Neuronal stem cell (in vitro differentiated cells): ENCODE measurements at regions not wholly inside any gene's neighbourhood (a gene's known extent, or its start where the extent isn't known, plus 50 kb on each side); places are given as distances from the start of the nearest gene placed in this dataset.

Source experiments
- DNase-seq: peaks from one replicate; pipeline ENCODE4 v3.0.0-alpha.2; 2013; ENCODE audit warnings: low spot score
- H2AFZ ChIP-seq: one replicate; pipeline ENCODE4 v1.6.1; 2013; ENCODE audit warnings: mild to moderate bottlenecking, low read length, inconsistent platforms
- H2AK5ac ChIP-seq: 2 replicates; pipeline ENCODE4 v1.6.1; 2013; ENCODE audit warnings: low read depth, mild to moderate bottlenecking, inconsistent platforms, low read length, moderate library complexity, mixed read lengths
- H2BK120ac ChIP-seq: 2 replicates; pipeline ENCODE4 v1.6.1; 2013; ENCODE audit warnings: low read depth, mild to moderate bottlenecking, inconsistent platforms, low read length, moderate library complexity, mixed read lengths
- H2BK12ac ChIP-seq: one replicate; pipeline ENCODE4 v1.6.1; 2013; ENCODE audit warnings: low read length, inconsistent platforms
- H2BK15ac ChIP-seq: 2 replicates; pipeline ENCODE4 v1.6.1; 2013; ENCODE audit warnings: mild to moderate bottlenecking, low read length, inconsistent platforms, mixed read lengths
- H2BK5ac ChIP-seq: one replicate; pipeline ENCODE4 v1.6.1; 2013; ENCODE audit warnings: inconsistent platforms, mild to moderate bottlenecking, low read length, moderate library complexity
- H3K14ac ChIP-seq: one replicate; pipeline ENCODE4 v1.6.1; 2013; ENCODE audit warnings: low read length, inconsistent platforms
- H3K18ac ChIP-seq: 2 replicates; pipeline ENCODE4 v1.6.1; 2013; ENCODE audit warnings: low read length, inconsistent platforms
- H3K23ac ChIP-seq: 2 replicates; pipeline ENCODE4 v1.6.1; 2013; ENCODE audit warnings: low read depth, mild to moderate bottlenecking, mixed read lengths, low read length, inconsistent platforms; ENCODE audit not compliant: poor library complexity
- H3K27ac ChIP-seq: replicated peaks from 3 replicates; pipeline ENCODE4 v1.5.1; 2013; ENCODE audit warnings: low read length, inconsistent platforms
- H3K27me3 ChIP-seq, 3 experiments: 2 replicates each; pipeline ENCODE4 v1.6.1; 2013; ENCODE audit warnings: low read length in 3 of 3, mild to moderate bottlenecking in 2 of 3, inconsistent platforms in 1 of 3, low read depth in 1 of 3, mixed read lengths in 1 of 3, moderate library complexity in 1 of 3; ENCODE audit not compliant: control insufficient read depth in 3 of 3, insufficient read depth in 3 of 3
- H3K36me3 ChIP-seq, 2 donors: replicated peaks in 1 of 2; 2 replicates each; pipeline ENCODE4 v1.6.1; 2013; ENCODE audit warnings: low read length in 2 of 2; ENCODE audit not compliant: control insufficient read depth in 2 of 2, insufficient read depth in 2 of 2
- H3K4ac ChIP-seq: 2 replicates; pipeline ENCODE4 v1.6.1; 2013; ENCODE audit warnings: inconsistent platforms, mild to moderate bottlenecking, low read length, moderate library complexity
- H3K4me1 ChIP-seq, 2 donors: 1 replicate in 1 of 2; 2 replicates in 1 of 2; pipeline ENCODE4 v1.6.1; 2013; ENCODE audit warnings: low read length in 2 of 2, low read depth in 1 of 2; ENCODE audit not compliant: control insufficient read depth in 2 of 2, insufficient read depth in 1 of 2
- H3K4me2 ChIP-seq: one replicate; pipeline ENCODE4 v1.6.1; 2013; ENCODE audit warnings: mild to moderate bottlenecking, low read length, inconsistent platforms; ENCODE audit not compliant: insufficient read depth, poor library complexity, severe bottlenecking
- H3K4me3 ChIP-seq, 2 donors: 2 replicates each; pipeline ENCODE4 v1.5.1; 2013; ENCODE audit warnings: low read length in 2 of 2, mild to moderate bottlenecking in 2 of 2, inconsistent platforms in 1 of 2, moderate library complexity in 1 of 2
- H3K79me1 ChIP-seq: one replicate; pipeline ENCODE4 v1.6.1; 2013; ENCODE audit warnings: low read depth, mild to moderate bottlenecking, inconsistent platforms, low read length, moderate library complexity
- H3K9ac ChIP-seq: one replicate; pipeline ENCODE4 v1.6.1; 2013; ENCODE audit warnings: mild to moderate bottlenecking, low read depth, low read length, inconsistent platforms; ENCODE audit not compliant: poor library complexity
- H3K9me3 ChIP-seq, 2 donors: replicated peaks in 1 of 2; 2 replicates each; pipeline versions ENCODE3 to v1.6.1; 2013; ENCODE audit warnings: low read length in 2 of 2, mild to moderate bottlenecking in 2 of 2, inconsistent platforms in 1 of 2, low read depth in 1 of 2, mixed read lengths in 1 of 2, moderate library complexity in 1 of 2; ENCODE audit not compliant: control insufficient read depth in 2 of 2, insufficient read depth in 1 of 2
- H4K8ac ChIP-seq: one replicate; pipeline ENCODE4 v1.6.1; 2013; ENCODE audit warnings: low read depth, mild to moderate bottlenecking, inconsistent platforms, low read length, moderate library complexity
- H4K91ac ChIP-seq: one replicate; pipeline ENCODE4 v1.6.1; 2013; ENCODE audit warnings: low read length, low read depth, mild to moderate bottlenecking, inconsistent platforms; ENCODE audit not compliant: poor library complexity
- WGBS, 2 donors: extraction: QIAGEN DNeasy Blood & Tissue Kit; methylation state at CpG; one replicate each; pipeline ENCODE4 v1.1.7; 2013; ENCODE audit warnings: missing lambda C conversion rate in 2 of 2, mixed read lengths in 1 of 2; ENCODE audit not compliant: insufficient read length in 2 of 2, insufficient replicate concordance in 1 of 2; ENCODE audit errors: extremely low coverage in 2 of 2; 5-methylcytosine and 5-hydroxymethylcytosine counted together

DNA sequence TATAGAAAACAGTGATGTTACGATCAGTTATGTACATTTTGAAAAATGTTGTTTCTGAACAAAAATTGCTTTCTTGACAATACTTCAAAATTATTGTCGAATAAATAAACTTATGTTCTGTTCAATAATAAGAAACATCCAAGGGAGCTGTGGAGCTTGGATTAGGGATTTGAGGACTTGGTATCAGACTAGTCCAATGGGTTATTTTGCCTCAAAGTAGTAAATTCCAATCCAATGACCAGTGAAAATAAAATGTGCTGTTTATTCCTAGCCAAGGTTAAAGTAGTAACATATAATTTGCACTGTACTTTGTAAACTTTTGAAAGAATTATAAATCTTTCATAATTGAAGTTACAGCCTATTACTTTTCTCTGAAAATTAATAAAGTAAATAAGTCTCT, 79.1 kb upstream of the IVNS1ABP start:
- Histone ChIP-seq H4K8ac (no peak overlapping the region), H2AFZ (no peak overlapping the region), H3K4me3 (no peak overlapping the region), H3K27me3 (no peaks in the 10 kb centered on the region), H3K18ac (no peak overlapping the region), H2AK5ac (no peak overlapping the region), H3K14ac (no peak overlapping the region), H3K9me3 (no peaks in the 10 kb centered on the region), H3K23ac (no peak overlapping the region), H3K9ac (no peak overlapping the region), H3K27ac (no peak overlapping the region), H3K79me1 (no peaks in the 10 kb centered on the region), H2BK15ac (no peak overlapping the region), H4K91ac (no peak overlapping the region), H3K36me3 (no peaks in the 10 kb centered on the region), H3K4me1 (peaks cover 0 to 4% of the 10 kb centered on the region in 2 donors), H3K4me2 (no peak overlapping the region), H3K4ac (no peak overlapping the region), H2BK120ac (no peak overlapping the region), H2BK5ac (no peak overlapping the region), H2BK12ac (no peak overlapping the region)
- WGBS, 2 donors = no CpG with 5 or more reads among the region's 2 CpGs
- no peak for DNase-seq

DNA sequence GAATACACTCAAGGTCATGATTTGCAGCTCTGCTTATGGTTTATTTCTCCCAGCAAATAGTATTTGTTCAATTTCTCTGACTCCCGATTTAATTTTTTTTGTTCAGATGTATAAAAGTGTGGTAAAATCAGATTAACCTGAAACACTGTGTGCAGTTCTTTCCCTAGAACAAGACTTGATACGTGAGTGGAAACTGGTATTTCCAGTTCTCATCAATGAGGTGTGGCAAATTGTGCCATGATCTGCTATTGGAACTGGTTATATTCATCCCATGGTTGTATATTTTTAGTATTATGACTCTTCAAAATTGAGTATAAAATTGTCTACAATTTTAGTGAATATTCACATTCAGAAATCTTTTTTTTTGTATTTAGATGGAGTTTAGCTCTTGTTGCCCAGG, 76.8 kb upstream of the IVNS1ABP start:
- H3K4me1 ChIP-seq = no peaks in the 10 kb centered on the region
- H3K79me1 ChIP-seq = no peaks in the 10 kb centered on the region
- H3K27me3 ChIP-seq = no peaks in the 10 kb centered on the region
- H3K4me3 ChIP-seq = no peak overlapping the region
- H2BK15ac ChIP-seq = no peak overlapping the region
- H3K9me3 ChIP-seq = no peaks in the 10 kb centered on the region
- no peak overlapping the region for H3K9ac ChIP-seq
- no peak overlapping the region for H3K23ac ChIP-seq
- DNase-seq = no peak
- H4K91ac ChIP-seq = no peak overlapping the region
- H3K4ac ChIP-seq = no peak overlapping the region
- no peak overlapping the region for H4K8ac ChIP-seq
- no peak overlapping the region for H3K14ac ChIP-seq
- no peak overlapping the region for H2BK5ac ChIP-seq
- no peak overlapping the region for H2AK5ac ChIP-seq
- no peaks in the 10 kb centered on the region for H3K36me3 ChIP-seq
- no peak overlapping the region for H3K27ac ChIP-seq
- H3K18ac ChIP-seq = no peak overlapping the region
- H3K4me2 ChIP-seq = no peak overlapping the region
- no peak overlapping the region for H2BK12ac ChIP-seq
- no CpG with 5 or more reads among the region's 2 CpGs for WGBS, 2 donors
- H2BK120ac ChIP-seq = no peak overlapping the region
- no peak overlapping the region for H2AFZ ChIP-seq

DNA sequence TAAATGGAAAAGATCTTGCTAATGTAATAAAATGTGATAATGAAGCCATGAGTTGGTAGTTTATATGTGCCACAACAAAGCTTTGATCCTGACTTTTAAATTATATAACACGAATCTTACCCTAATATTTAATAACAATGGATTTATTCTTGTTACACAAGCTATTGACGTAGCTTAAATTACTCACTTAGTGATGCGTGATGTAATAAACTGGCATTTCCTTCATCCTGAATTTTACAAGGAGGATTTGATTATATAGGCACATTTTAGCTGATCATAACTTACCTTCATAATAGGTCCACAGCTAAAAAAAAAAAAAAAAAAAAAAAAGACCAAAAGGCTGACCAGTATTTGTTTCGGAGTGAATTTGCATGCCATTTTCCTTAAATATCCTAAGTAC, 76.2 kb upstream of the IVNS1ABP start:
- Histone ChIP-seq H3K9ac (no peak overlapping the region), H3K4me2 (no peak overlapping the region), H3K4me1 (no peaks in the 10 kb centered on the region), H3K27me3 (no peaks in the 10 kb centered on the region), H2AK5ac (no peak overlapping the region), H2BK12ac (no peak overlapping the region), H3K4ac (no peak overlapping the region), H4K8ac (no peak overlapping the region), H3K4me3 (no peak overlapping the region), H3K79me1 (no peaks in the 10 kb centered on the region), H3K14ac (no peak overlapping the region), H3K27ac (no peak overlapping the region), H2BK120ac (no peak overlapping the region), H3K23ac (no peak overlapping the region), H2BK5ac (no peak overlapping the region), H2AFZ (no peak overlapping the region), H3K18ac (no peak overlapping the region), H3K36me3 (no peaks in the 10 kb centered on the region), H4K91ac (no peak overlapping the region), H3K9me3 (no peaks in the 10 kb centered on the region), H2BK15ac (no peak overlapping the region)
- no CpG with 5 or more reads among the region's 4 CpGs for WGBS, 2 donors
- no peak for DNase-seq

DNA sequence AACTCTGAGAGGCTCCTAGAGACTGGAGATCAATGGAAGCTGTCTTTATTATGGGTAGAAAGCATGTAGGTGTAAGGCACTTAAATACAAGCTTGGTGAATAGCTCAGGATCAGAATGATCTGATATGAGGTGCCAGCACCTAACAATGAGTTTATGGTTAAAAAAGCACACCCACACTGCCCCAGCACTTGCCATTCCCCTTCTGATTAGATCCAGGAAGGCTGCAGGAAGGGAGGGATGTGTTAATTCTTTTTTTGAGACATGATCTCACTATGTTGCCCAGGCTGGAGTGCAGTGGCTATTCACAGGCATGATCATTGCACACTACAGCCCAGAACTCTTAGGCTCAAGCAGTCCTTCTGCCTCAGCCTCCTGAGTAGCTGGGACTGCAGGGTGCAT, 71.8 kb upstream of the IVNS1ABP start:
- Histone ChIP-seq H3K9me3 (no peaks in the 10 kb centered on the region), H3K4me2 (no peak overlapping the region), H3K4ac (no peak overlapping the region), H3K9ac (no peak overlapping the region), H2AFZ (no peak overlapping the region), H2BK12ac (no peak overlapping the region), H3K23ac (no peak overlapping the region), H3K27ac (no peak overlapping the region), H4K91ac (no peak overlapping the region), H3K18ac (no peak overlapping the region), H2BK120ac (no peak overlapping the region), H3K36me3 (no peaks in the 10 kb centered on the region), H3K27me3 (no peaks in the 10 kb centered on the region), H2BK5ac (no peak overlapping the region), H3K4me1 (no peaks in the 10 kb centered on the region), H3K4me3 (no peak overlapping the region), H2AK5ac (no peak overlapping the region), H4K8ac (no peak overlapping the region), H3K14ac (no peak overlapping the region), H3K79me1 (no peaks in the 10 kb centered on the region), H2BK15ac (no peak overlapping the region)
- DNase-seq = no peak
